NCI-H526 (cell line): ENCODE measurements at regions not wholly inside any gene's neighbourhood (a gene's known extent, or its start where the extent isn't known, plus 50 kb on each side); places are given as distances from the start of the nearest gene placed in this dataset.
A peak's percentile ranks its signal among the peaks of the same experiment; 100 is the strongest.

ENCODE experiments used
- DNase-seq, 2 experiments: peaks; one replicate each; lab custom pipeline; 2025; lab: John Stamatoyannopoulos, UW

- no peak for DNase-seq
Measured at GRCh38 chr2:134173338-134174016, 80.4 kb upstream of the MGAT5 start.

- no peak for DNase-seq
Measured at GRCh38 chr2:134174711-134175110, 79.2 kb upstream of the MGAT5 start.

- no peak for DNase-seq
Measured at GRCh38 chr2:134175834-134176233, 78.0 kb upstream of the MGAT5 start.

- no peak for DNase-seq
Measured at GRCh38 chr2:134177351-134177931, 76.4 kb upstream of the MGAT5 start.

- peak in 1 of 2 experiments; percentile 7 for DNase-seq
Measured at GRCh38 chr2:134178138-134178877, 75.6 kb upstream of the MGAT5 start.

GRCh38 chr2:134181219-134181618 lies 72.7 kb upstream of the MGAT5 start:
- no peak for DNase-seq

GRCh38 chr2:134183679-134184078 lies 70.2 kb upstream of the MGAT5 start:
- no peak for DNase-seq

GRCh38 chr2:134185639-134186038 lies 68.2 kb upstream of the MGAT5 start:
- DNase-seq = no peak

GRCh38 chr2:134189009-134189720 lies 64.7 kb upstream of the MGAT5 start:
- DNase-seq = no peak

- DNase-seq = no peak
Measured at GRCh38 chr2:134190062-134190806, 63.6 kb upstream of the MGAT5 start.

GRCh38 chr2:134190807-134191203 lies 63.1 kb upstream of the MGAT5 start:
- no peak for DNase-seq

- no peak for DNase-seq
Measured at GRCh38 chr2:134191835-134192234, 62.0 kb upstream of the MGAT5 start.

GRCh38 chr2:134193006-134193405 lies 60.9 kb upstream of the MGAT5 start:
- no peak for DNase-seq

GRCh38 chr2:134194519-134194918 lies 59.4 kb upstream of the MGAT5 start:
- no peak for DNase-seq

- no peak for DNase-seq
Measured at GRCh38 chr2:134195341-134195740, 58.5 kb upstream of the MGAT5 start.

- no peak for DNase-seq
Measured at GRCh38 chr2:134197445-134197844, 56.4 kb upstream of the MGAT5 start.

GRCh38 chr2:134198006-134198634 lies 55.8 kb upstream of the MGAT5 start:
- no peak for DNase-seq

- no peak for DNase-seq
Measured at GRCh38 chr2:134199123-134199522, 54.7 kb upstream of the MGAT5 start.

- no peak for DNase-seq
Measured at GRCh38 chr2:134200036-134200618, 53.7 kb upstream of the MGAT5 start.

- no peak for DNase-seq
Measured at GRCh38 chr2:134201533-134201932, 52.3 kb upstream of the MGAT5 start.

- no peak for DNase-seq
Measured at GRCh38 chr2:134202371-134202770, 51.5 kb upstream of the MGAT5 start.
